ENCODE measurements at regions not wholly inside any gene's neighbourhood (a gene's known extent, or its start where the extent isn't known, plus 50 kb on each side); places are given as distances from the start of the nearest gene placed in this dataset.

DNA sequence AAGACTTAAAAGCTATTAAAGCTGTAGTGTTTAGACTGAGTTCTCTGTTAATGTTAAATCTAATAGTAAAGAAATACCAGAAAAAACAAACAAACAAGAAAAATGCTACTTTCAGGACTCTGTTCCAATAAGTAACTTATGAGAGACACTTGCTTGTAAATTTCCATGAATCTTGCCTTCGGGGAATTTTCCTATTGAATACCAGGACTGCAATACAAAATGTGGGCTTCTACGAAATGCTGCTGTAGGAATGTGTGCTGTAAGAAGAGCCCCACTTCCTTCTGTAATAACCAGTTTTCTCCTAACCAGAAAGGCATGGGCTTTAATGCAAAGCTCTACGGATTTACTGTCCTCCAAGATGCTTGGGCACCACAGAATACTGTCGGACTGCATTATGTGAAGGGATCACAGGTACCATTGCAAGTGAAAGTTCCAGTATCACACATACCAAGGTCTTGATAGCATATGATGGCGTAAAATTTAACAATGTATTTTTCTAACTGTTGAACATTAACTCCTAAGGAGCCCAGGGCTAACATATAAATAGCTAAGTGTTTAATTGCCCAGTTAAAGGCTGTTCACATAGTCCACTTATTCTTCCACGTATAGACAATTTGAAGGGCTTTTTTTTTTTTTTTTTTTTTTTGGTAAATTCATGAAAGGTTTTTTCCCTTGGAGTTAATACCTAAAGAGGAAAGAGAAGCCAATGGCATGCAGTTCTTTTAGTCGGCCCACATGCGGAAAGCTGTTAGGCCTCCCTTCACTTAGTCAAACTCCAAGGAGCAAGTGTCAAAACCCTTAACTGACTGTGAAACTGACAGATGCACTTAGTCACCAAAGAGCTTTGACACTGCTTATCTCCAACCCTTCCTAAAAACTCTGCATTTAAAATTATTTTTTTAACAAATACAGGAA is 564.0 kb upstream of the POU3F3 start:
- ATAC-seq (no peak), DNase-seq (no peak)
- intact Hi-C loops (cut with DNase I, micrococcal nuclease) = no loop called here
- H3K36me3 ChIP-seq (ENCODE audit: low read depth) = no peaks in the 10 kb centered on the region
- no peaks in the 10 kb centered on the region for H3K9me3 ChIP-seq
- TF ChIP-seq, protein P1, sequence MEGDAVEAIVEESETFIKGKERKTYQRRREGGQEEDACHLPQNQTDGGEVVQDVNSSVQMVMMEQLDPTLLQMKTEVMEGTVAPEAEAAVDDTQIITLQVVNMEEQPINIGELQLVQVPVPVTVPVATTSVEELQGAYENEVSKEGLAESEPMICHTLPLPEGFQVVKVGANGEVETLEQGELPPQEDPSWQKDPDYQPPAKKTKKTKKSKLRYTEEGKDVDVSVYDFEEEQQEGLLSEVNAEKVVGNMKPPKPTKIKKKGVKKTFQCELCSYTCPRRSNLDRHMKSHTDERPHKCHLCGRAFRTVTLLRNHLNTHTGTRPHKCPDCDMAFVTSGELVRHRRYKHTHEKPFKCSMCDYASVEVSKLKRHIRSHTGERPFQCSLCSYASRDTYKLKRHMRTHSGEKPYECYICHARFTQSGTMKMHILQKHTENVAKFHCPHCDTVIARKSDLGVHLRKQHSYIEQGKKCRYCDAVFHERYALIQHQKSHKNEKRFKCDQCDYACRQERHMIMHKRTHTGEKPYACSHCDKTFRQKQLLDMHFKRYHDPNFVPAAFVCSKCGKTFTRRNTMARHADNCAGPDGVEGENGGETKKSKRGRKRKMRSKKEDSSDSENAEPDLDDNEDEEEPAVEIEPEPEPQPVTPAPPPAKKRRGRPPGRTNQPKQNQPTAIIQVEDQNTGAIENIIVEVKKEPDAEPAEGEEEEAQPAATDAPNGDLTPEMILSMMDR (IDR thresholded peaks at IDR 0.05) = no peak
- no peak overlapping the region for H3K4me3 ChIP-seq
- H3K4me1 ChIP-seq (ENCODE audit: low read depth) = no peaks in the 10 kb centered on the region

DNA sequence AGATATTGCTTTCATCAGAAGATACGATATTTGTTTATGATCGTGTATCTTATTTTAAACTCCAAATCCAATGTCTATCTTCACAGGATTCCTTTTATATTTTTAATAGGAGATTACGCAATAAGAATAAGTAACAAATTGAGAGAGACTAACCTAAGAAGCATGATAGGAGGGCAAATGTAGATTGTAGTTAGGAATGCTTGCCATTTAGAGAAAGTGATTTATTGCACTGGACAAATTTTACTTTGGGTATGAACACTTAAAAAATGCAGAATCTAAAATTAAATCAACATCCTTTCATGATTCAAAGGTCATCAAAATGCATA is 563.4 kb upstream of the POU3F3 start:
- TF ChIP-seq, protein P1 (IDR thresholded peaks at IDR 0.05) = no peak
- ATAC-seq (no peak), DNase-seq (no peak)
- intact Hi-C loops (cut with DNase I, micrococcal nuclease) = no loop called here
- no peak overlapping the region for H3K4me3 ChIP-seq
- H3K9me3 ChIP-seq = no peaks in the 10 kb centered on the region
- no peaks in the 10 kb centered on the region for H3K4me1 ChIP-seq (ENCODE audit: low read depth)
- no peaks in the 10 kb centered on the region for H3K36me3 ChIP-seq (ENCODE audit: low read depth)

DNA sequence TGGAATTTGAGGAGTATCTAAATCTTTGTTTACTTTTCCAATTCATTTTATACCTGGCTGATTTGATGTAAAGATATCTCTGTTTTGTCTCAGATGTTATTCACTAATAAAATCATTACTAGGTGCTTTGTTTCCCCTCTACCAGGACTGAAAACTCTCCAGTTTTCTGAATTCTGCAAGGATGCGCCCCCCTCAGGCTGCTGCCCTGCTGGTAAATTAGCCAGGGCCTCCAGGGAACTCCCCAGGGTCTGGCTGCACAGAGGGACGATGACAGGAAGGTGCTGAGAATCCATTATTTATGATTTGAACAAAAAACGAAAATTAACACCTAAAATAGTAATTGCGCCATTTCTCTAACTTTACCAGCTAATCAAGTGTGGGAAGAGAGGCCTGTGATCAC is 541.2 kb upstream of the POU3F3 start:
- Histone ChIP-seq H3K36me3 (ENCODE audit: low read depth) (no peaks in the 10 kb centered on the region), H3K9me3 (no peaks in the 10 kb centered on the region), H3K4me3 (no peak overlapping the region), H3K4me1 (ENCODE audit: low read depth) (no peaks in the 10 kb centered on the region)
- DNase-seq (no peak), ATAC-seq (no peak)
- TF ChIP-seq, protein P1 (IDR thresholded peaks at IDR 0.05) = no peak
- intact Hi-C loops (cut with DNase I, micrococcal nuclease) = no loop called here

DNA sequence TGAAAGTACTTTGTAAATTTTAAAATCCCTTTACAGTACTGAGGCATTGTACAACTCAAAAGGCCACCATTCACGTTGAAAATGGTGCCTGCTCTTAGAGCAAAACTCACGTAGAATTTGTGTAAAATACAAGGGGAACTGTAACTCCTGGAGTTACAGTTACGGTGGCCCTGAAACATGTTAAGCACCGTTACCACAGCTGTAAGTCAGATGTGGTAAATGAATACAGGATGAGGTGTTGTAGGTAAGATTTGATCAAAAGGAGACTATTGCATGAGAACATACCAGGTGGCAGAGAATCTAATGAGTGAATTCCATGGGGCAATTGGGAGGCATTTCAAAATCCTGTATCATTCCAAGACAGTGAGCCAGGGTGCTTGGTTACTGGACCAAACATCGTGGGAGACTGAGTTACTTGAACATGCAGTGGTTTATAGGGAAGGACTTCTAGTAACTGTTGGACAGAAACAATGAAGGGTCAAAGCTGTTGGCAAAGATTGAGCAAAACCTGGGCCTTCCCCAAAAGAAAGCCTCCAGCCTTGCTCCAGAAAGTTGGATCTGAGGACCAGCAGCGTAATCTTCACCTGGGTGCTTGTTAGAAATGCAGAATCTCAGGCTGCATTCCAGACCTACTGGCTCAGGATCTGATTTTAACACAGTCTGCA is 535.8 kb upstream of the POU3F3 start:
- no peaks in the 10 kb centered on the region for H3K9me3 ChIP-seq
- H3K4me1 ChIP-seq (ENCODE audit: low read depth) = no peaks in the 10 kb centered on the region
- no peaks in the 10 kb centered on the region for H3K36me3 ChIP-seq (ENCODE audit: low read depth)
- TF ChIP-seq, protein P1 (IDR thresholded peaks at IDR 0.05) = no peak
- DNase-seq = no peak
- no peak for ATAC-seq
- H3K4me3 ChIP-seq = no peak overlapping the region
- intact Hi-C loops (cut with DNase I, micrococcal nuclease) = no loop called here

DNA sequence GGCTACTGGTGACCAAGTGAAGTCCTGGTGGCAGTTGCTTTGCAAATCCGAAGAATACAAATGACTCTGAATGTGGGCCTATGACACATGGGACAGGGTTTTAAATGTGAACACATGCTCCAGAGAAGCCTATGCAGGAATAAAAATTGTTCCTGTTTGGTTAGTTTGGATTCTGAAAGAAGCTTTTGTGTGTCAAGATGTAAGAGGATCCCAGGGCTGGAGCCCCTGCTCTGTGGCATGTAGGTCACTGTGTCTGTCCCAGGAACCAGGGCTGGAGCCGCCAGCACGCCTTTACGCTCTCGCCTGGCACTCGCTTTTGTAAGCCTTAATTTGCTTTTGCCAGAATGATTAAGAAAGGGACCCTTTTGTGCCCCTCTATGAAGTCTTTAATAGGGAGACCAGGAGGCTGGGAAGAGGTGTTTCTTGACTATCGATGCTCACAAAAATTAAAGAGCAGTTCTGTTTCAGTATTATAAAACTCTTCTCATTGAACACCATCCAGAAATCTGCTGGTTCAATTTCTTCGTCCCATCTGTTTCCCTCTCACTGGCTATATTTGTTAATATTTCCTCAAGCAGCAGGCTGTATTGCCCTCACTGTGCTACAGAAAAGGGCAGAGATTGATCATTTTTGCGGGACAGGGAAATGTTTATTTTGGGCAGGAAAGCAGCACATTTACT is 532.7 kb upstream of the POU3F3 start:
- DNase-seq (no peak), ATAC-seq (no peak)
- no peak overlapping the region for H3K4me3 ChIP-seq
- no peaks in the 10 kb centered on the region for H3K36me3 ChIP-seq (ENCODE audit: low read depth)
- intact Hi-C loops (cut with DNase I, micrococcal nuclease) = no loop called here
- TF ChIP-seq, protein P1 (IDR thresholded peaks at IDR 0.05) = no peak
- no peaks in the 10 kb centered on the region for H3K4me1 ChIP-seq (ENCODE audit: low read depth)
- no peaks in the 10 kb centered on the region for H3K9me3 ChIP-seq

Measured in mucosa of descending colon (tissue), 3 donors.